Anterior cingulate cortex (tissue), 58 donors: ENCODE measurements at regions not wholly inside any gene's neighbourhood (a gene's known extent, or its start where the extent isn't known, plus 50 kb on each side); places are given as distances from the start of the nearest gene placed in this dataset.
"Not testable (repeated sequence)": the region's sequence is repeated elsewhere in the genome, so short reads cannot be mapped to it uniquely, and the experiment has no call there.

ENCODE experiments used
- DNase-seq, 58 donors: peaks; one replicate each; lab custom pipeline; 2025; lab: John Stamatoyannopoulos, UW

- DNase-seq = peak in 1 of 58 donors; percentile 0
Observed at GRCh38 chrX:106220177-106220576, 52.1 kb downstream of the PWWP3B start.

- DNase-seq = no peak
Observed at GRCh38 chrX:106243376-106243775, 75.3 kb downstream of the PWWP3B start.

- no peak for DNase-seq
Observed at GRCh38 chrX:106246511-106246910, 78.4 kb downstream of the PWWP3B start.

GRCh38 chrX:106247162-106247561, 79.1 kb downstream of the PWWP3B start:
- DNase-seq = no peak

GRCh38 chrX:106249706-106250379, 81.7 kb downstream of the PWWP3B start:
- DNase-seq = no peak

GRCh38 chrX:106263817-106264216, 95.7 kb downstream of the PWWP3B start:
- DNase-seq = no peak

GRCh38 chrX:106273947-106274587, 106.0 kb downstream of the PWWP3B start:
- DNase-seq = not testable (repeated sequence)

GRCh38 chrX:106275172-106275571, 107.1 kb downstream of the PWWP3B start:
- DNase-seq = not testable (repeated sequence)

- no peak for DNase-seq
Observed at GRCh38 chrX:106278951-106279350, 110.8 kb downstream of the PWWP3B start.

GRCh38 chrX:106281383-106281782, 113.3 kb downstream of the PWWP3B start:
- DNase-seq = no peak

GRCh38 chrX:106283841-106284240, 115.7 kb downstream of the PWWP3B start:
- peak in 1 of 58 donors; percentile 0 for DNase-seq

GRCh38 chrX:106284431-106285025, 116.4 kb downstream of the PWWP3B start:
- no peak for DNase-seq

GRCh38 chrX:106286053-106286650, 118.0 kb downstream of the PWWP3B start:
- DNase-seq = no peak

GRCh38 chrX:106290778-106291177, 122.7 kb downstream of the PWWP3B start:
- DNase-seq = not testable (repeated sequence)

GRCh38 chrX:106291779-106292390, 123.8 kb downstream of the PWWP3B start:
- DNase-seq = not testable (repeated sequence)

GRCh38 chrX:106300239-106300638, 132.1 kb downstream of the PWWP3B start:
- DNase-seq = no peak

GRCh38 chrX:106300656-106301055, 132.6 kb downstream of the PWWP3B start:
- DNase-seq = no peak

GRCh38 chrX:106302304-106302703, 134.2 kb downstream of the PWWP3B start:
- no peak for DNase-seq

GRCh38 chrX:106306391-106306947, 138.4 kb downstream of the PWWP3B start:
- DNase-seq = no peak

GRCh38 chrX:106323357-106323756, 155.3 kb downstream of the PWWP3B start:
- no peak for DNase-seq

- DNase-seq = no peak
Observed at GRCh38 chrX:106331606-106332005, 163.5 kb downstream of the PWWP3B start.
